ENCODE measurements at regions not wholly inside any gene's neighbourhood (a gene's known extent, or its start where the extent isn't known, plus 50 kb on each side); places are given as distances from the start of the nearest gene placed in this dataset.

GRCh38 chr15:46855388-46855787 lies 861.9 kb upstream of the SEMA6D start:
- TF ChIP-seq CTCF (IDR thresholded peaks at IDR 0.05; ENCODE audit: insufficient read depth, low read depth, low read length) (no peak), EZH2 (IDR thresholded peaks at IDR 0.05; ENCODE audit: insufficient read depth, low read length) (no peak)

All from astrocyte (in vitro differentiated cells and primary cell).